Liver (tissue), 8 donors: ENCODE measurements at regions not wholly inside any gene's neighbourhood (a gene's known extent, or its start where the extent isn't known, plus 50 kb on each side); places are given as distances from the start of the nearest gene placed in this dataset.

Source experiments
- DNase-seq: peaks from one replicate; pipeline ENCODE4 v3.0.0-alpha.2; 2017; ENCODE audit warnings: low spot score
- H3K27ac ChIP-seq, 2 donors: one replicate each; pipeline ENCODE4 v1.7.0; 2013; ENCODE audit warnings: inconsistent platforms in 2 of 2, low read length in 2 of 2, control low read depth in 1 of 2, low read depth in 1 of 2, mild to moderate bottlenecking in 1 of 2
- H3K27me3 ChIP-seq, 4 donors: one replicate each; pipeline versions ENCODE4 v1.6.1 to v1.7.0; 2013; ENCODE audit warnings: low read length in 3 of 4, inconsistent platforms in 1 of 4, mild to moderate bottlenecking in 1 of 4, moderate library complexity in 1 of 4; ENCODE audit not compliant: control insufficient read depth in 4 of 4, insufficient read depth in 4 of 4
- H3K36me3 ChIP-seq, 4 donors: one replicate each; pipeline versions ENCODE4 v1.6.1 to v1.7.0; 2013; ENCODE audit warnings: low read length in 3 of 4, mild to moderate bottlenecking in 3 of 4, low read depth in 1 of 4, moderate library complexity in 1 of 4; ENCODE audit not compliant: control insufficient read depth in 4 of 4, insufficient read depth in 3 of 4
- H3K4me1 ChIP-seq, 4 donors: one replicate each; pipeline versions ENCODE4 v1.6.1 to v1.7.0; 2013; ENCODE audit warnings: low read length in 3 of 4, mild to moderate bottlenecking in 3 of 4, moderate library complexity in 1 of 4; ENCODE audit not compliant: control insufficient read depth in 4 of 4, insufficient read depth in 4 of 4
- H3K4me3 ChIP-seq, 3 donors: one replicate each; pipeline versions ENCODE4 v1.6.1 to v1.7.0; 2013; ENCODE audit warnings: low read length in 3 of 3, control low read depth in 1 of 3, low read depth in 1 of 3, mild to moderate bottlenecking in 1 of 3
- H3K9ac ChIP-seq, 2 donors: one replicate each; pipeline ENCODE4 v1.7.0; 2013; ENCODE audit warnings: low read length in 2 of 2, mild to moderate bottlenecking in 2 of 2, moderate library complexity in 2 of 2, control low read depth in 1 of 2, low read depth in 1 of 2
- H3K9me3 ChIP-seq, 4 donors: one replicate each; pipeline versions ENCODE4 v1.6.1 to v1.7.0; 2013; ENCODE audit warnings: low read length in 3 of 4; ENCODE audit not compliant: control insufficient read depth in 4 of 4
- EGR1 ChIP-seq, 2 donors: IDR thresholded peaks; 2 replicates each; pipeline ENCODE4 v1.6.1; 2016 to 2018; ENCODE audit warnings: antibody characterized with exemption in 2 of 2, low read depth in 2 of 2
- FOXA1 ChIP-seq: IDR thresholded peaks from 2 replicates; pipeline ENCODE4 v1.6.1; 2016; ENCODE audit warnings: antibody characterized with exemption
- GABPA ChIP-seq, 2 donors: IDR thresholded peaks in 1 of 2; conservative IDR thresholded peaks in 1 of 2; 2 replicates each; pipeline ENCODE4 v1.6.1; 2016; ENCODE audit warnings: antibody characterized with exemption in 2 of 2, mild to moderate bottlenecking in 1 of 2, moderate library complexity in 1 of 2
- HNF4A ChIP-seq, 2 donors: conservative IDR thresholded peaks; 2 replicates each; pipeline ENCODE4 v1.6.1; 2016; ENCODE audit warnings: antibody characterized with exemption in 2 of 2, mild to moderate bottlenecking in 2 of 2
- HNF4G ChIP-seq: IDR thresholded peaks from 2 replicates; pipeline ENCODE4 v1.6.1; 2016; ENCODE audit warnings: antibody characterized with exemption
- JUND ChIP-seq, 2 donors: IDR thresholded peaks; 2 replicates each; pipeline ENCODE4 v1.6.1; 2016; ENCODE audit warnings: antibody characterized with exemption in 2 of 2
- NR2F2 ChIP-seq: IDR thresholded peaks from 2 replicates; pipeline ENCODE4 v1.6.1; 2016; ENCODE audit warnings: antibody characterized with exemption
- RAD21 ChIP-seq, 2 donors: IDR thresholded peaks; 2 replicates each; pipeline ENCODE4 v1.6.1; 2016; ENCODE audit warnings: antibody characterized with exemption in 2 of 2, mild to moderate bottlenecking in 2 of 2
- RXRA ChIP-seq, 2 donors: IDR thresholded peaks; 2 replicates each; pipeline ENCODE4 v1.6.1; 2017 to 2018; ENCODE audit warnings: antibody characterized with exemption in 2 of 2, mild to moderate bottlenecking in 1 of 2
- SP1 ChIP-seq: IDR thresholded peaks from 2 replicates; pipeline ENCODE4 v1.6.1; 2018; ENCODE audit warnings: antibody characterized with exemption, mild to moderate bottlenecking
- TAF1 ChIP-seq: conservative IDR thresholded peaks from 2 replicates; pipeline ENCODE4 v1.6.1; 2016; ENCODE audit warnings: antibody characterized with exemption, mild to moderate bottlenecking
- YY1 ChIP-seq: IDR thresholded peaks from 2 replicates; pipeline ENCODE4 v1.6.1; 2016; ENCODE audit warnings: antibody characterized with exemption, mild to moderate bottlenecking
- WGBS: extraction: QIAGEN DNeasy Blood & Tissue Kit; methylation state at CpG from one replicate; pipeline ENCODE4 v1.1.7; 2013; 5-methylcytosine and 5-hydroxymethylcytosine counted together
- TF ChIP-seq, protein P1 (sequence below): IDR thresholded peaks from 2 replicates; pipeline ENCODE4 v1.6.1; 2016; ENCODE audit warnings: antibody characterized with exemption, mild to moderate bottlenecking
- TF ChIP-seq, protein P2 (sequence below): IDR thresholded peaks from 2 replicates; pipeline ENCODE4 v1.6.1; 2016; ENCODE audit warnings: antibody characterized with exemption
- TF ChIP-seq, protein P3 (sequence below): IDR thresholded peaks from 2 replicates; pipeline ENCODE4 v1.6.1; 2016; ENCODE audit warnings: antibody characterized with exemption
- TF ChIP-seq, protein P4 (sequence below): fragments of 150-350 bp; IDR thresholded peaks from 2 replicates; pipeline ENCODE4 v1.5.1; 2017; ENCODE audit warnings: improper control_type of control experiment, low read depth, low read length; ENCODE audit not compliant: missing input control
- donor health status: healthy.
- donor health status: healthy.
- donor health status: healthy.
- donor health status: healthy.
- donor health status: healthy.

DNA sequence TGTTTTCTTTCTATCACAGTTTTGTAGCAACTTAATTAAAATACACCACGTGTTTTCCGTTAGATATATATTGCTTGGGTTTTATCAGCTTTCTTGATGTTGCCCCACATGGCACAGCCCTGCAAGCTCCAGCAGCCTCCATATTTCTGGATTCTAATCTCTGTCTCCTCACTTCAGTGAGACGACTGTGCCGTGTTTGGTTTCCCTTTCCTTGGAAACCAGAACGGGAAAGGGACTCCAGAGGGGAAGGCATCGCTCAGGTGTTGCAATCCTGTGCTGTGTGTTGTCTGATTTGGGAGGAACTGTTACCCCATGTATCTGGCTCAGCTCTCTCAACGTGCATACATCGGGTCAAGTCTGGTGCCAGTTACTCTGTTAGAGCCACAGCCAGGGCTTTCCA lies 464.2 kb upstream of the B3GAT1 start (continued):
- TF ChIP-seq, protein P1, sequence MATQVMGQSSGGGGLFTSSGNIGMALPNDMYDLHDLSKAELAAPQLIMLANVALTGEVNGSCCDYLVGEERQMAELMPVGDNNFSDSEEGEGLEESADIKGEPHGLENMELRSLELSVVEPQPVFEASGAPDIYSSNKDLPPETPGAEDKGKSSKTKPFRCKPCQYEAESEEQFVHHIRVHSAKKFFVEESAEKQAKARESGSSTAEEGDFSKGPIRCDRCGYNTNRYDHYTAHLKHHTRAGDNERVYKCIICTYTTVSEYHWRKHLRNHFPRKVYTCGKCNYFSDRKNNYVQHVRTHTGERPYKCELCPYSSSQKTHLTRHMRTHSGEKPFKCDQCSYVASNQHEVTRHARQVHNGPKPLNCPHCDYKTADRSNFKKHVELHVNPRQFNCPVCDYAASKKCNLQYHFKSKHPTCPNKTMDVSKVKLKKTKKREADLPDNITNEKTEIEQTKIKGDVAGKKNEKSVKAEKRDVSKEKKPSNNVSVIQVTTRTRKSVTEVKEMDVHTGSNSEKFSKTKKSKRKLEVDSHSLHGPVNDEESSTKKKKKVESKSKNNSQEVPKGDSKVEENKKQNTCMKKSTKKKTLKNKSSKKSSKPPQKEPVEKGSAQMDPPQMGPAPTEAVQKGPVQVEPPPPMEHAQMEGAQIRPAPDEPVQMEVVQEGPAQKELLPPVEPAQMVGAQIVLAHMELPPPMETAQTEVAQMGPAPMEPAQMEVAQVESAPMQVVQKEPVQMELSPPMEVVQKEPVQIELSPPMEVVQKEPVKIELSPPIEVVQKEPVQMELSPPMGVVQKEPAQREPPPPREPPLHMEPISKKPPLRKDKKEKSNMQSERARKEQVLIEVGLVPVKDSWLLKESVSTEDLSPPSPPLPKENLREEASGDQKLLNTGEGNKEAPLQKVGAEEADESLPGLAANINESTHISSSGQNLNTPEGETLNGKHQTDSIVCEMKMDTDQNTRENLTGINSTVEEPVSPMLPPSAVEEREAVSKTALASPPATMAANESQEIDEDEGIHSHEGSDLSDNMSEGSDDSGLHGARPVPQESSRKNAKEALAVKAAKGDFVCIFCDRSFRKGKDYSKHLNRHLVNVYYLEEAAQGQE = no peak
- no peak for TF ChIP-seq YY1
- no peak for TF ChIP-seq HNF4G

DNA sequence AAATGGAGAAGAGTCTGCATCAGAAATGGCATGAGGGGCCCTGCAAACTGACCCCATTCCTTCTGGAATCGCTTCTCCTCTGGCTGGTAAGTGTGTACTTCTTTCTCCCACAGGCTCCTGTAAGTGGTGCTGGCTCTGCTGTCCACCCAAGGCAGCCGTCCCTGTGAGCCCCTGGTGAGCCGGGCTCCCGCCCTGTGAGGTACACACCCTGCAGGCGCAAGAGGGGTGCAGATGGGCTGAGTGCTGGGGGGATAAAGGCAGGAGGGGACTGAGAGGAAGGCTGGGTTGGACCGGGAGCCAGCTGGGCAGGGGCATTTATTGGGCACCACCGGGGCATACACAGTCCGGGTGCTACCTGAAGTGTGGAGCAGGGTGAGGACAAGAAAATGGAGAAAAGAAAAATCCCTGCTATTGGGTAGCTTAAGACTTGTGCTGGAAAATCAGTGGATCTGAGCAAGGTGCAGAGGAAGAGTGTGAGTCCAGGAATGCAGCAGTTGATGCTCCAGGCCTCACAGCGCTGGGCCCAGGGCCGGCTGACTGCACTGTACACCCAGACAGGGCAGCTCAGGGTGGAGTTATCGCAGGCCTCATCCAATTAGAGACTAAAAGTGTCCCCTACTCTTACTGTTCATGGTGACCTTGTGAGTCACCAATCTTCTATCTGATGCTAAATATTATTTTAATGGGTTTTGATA lies 455.1 kb upstream of the B3GAT1 start:
- whole genome bisulfite sequencing = 90% methylated on average over 11 of the region's 11 CpGs
- DNase-seq = no peak
- no peak overlapping the region for H3K4me3 ChIP-seq
- no peak overlapping the region for H3K9ac ChIP-seq
- no peaks in the 10 kb centered on the region for H3K4me1 ChIP-seq
- H3K27me3 ChIP-seq = no peaks in the 10 kb centered on the region
- H3K9me3 ChIP-seq = no peaks in the 10 kb centered on the region
- no peak overlapping the region for H3K27ac ChIP-seq
- TF ChIP-seq NR2F2 = no peak
- TF ChIP-seq, protein P1 = no peak
- TF ChIP-seq RXRA (IDR thresholded peaks at IDR 0.05) = no peak
- TF ChIP-seq FOXA1 = no peak
- no peak for TF ChIP-seq GABPA (IDR thresholded peaks at IDR 0.05 in 1 of 2, conservative IDR thresholded peaks at IDR 0.05 in 1 of 2)
- TF ChIP-seq HNF4G = no peak
- TF ChIP-seq, protein P2, sequence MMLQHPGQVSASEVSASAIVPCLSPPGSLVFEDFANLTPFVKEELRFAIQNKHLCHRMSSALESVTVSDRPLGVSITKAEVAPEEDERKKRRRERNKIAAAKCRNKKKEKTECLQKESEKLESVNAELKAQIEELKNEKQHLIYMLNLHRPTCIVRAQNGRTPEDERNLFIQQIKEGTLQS = no peak
- no peak for TF ChIP-seq TAF1
- no peak for TF ChIP-seq YY1
- no peak for TF ChIP-seq JUND (IDR thresholded peaks at IDR 0.05)
- TF ChIP-seq, protein P3, sequence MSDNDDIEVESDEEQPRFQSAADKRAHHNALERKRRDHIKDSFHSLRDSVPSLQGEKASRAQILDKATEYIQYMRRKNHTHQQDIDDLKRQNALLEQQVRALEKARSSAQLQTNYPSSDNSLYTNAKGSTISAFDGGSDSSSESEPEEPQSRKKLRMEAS = no peak
- TF ChIP-seq, protein P4, sequence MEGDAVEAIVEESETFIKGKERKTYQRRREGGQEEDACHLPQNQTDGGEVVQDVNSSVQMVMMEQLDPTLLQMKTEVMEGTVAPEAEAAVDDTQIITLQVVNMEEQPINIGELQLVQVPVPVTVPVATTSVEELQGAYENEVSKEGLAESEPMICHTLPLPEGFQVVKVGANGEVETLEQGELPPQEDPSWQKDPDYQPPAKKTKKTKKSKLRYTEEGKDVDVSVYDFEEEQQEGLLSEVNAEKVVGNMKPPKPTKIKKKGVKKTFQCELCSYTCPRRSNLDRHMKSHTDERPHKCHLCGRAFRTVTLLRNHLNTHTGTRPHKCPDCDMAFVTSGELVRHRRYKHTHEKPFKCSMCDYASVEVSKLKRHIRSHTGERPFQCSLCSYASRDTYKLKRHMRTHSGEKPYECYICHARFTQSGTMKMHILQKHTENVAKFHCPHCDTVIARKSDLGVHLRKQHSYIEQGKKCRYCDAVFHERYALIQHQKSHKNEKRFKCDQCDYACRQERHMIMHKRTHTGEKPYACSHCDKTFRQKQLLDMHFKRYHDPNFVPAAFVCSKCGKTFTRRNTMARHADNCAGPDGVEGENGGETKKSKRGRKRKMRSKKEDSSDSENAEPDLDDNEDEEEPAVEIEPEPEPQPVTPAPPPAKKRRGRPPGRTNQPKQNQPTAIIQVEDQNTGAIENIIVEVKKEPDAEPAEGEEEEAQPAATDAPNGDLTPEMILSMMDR = no peak
- TF ChIP-seq SP1 = no peak
- TF ChIP-seq HNF4A (conservative IDR thresholded peaks at IDR 0.05) = no peak
- no peak for TF ChIP-seq RAD21 (IDR thresholded peaks at IDR 0.05)
- no peak for TF ChIP-seq EGR1 (IDR thresholded peaks at IDR 0.05; ENCODE audit: low read depth in 2 of 2)
- H3K36me3 ChIP-seq = no peaks in the 10 kb centered on the region
